GM18498 (cell line): ENCODE measurements at regions not wholly inside any gene's neighbourhood (a gene's known extent, or its start where the extent isn't known, plus 50 kb on each side); places are given as distances from the start of the nearest gene placed in this dataset.

Source experiments
- ATAC-seq: cut with Tn5 transposase; IDR thresholded peaks from one replicate; pipeline ENCODE4 v1.9.1; 2021; ENCODE audit warnings: mild to moderate bottlenecking, moderate library complexity; ENCODE audit not compliant: unreplicated experiment

- ATAC-seq: no peak
These were observed 135.1 kb downstream of the ID4 start for GRCh38 chr6:19972221-19972620.

- ATAC-seq: no peak
These were observed 139.4 kb downstream of the ID4 start for GRCh38 chr6:19976411-19977129.

GRCh38 chr6:19979059-19979458, 141.9 kb downstream of the ID4 start:
- ATAC-seq: no peak

- no peak for ATAC-seq
These were observed 142.8 kb downstream of the ID4 start for GRCh38 chr6:19979986-19980385.

- ATAC-seq: no peak
These were observed 146.2 kb downstream of the ID4 start for GRCh38 chr6:19983374-19983773.

- ATAC-seq: no peak
These were observed 149.7 kb downstream of the ID4 start for GRCh38 chr6:19986691-19987438.

- ATAC-seq: no peak
These were observed 151.4 kb downstream of the ID4 start for GRCh38 chr6:19988555-19988954.

GRCh38 chr6:19991176-19991575, 154.0 kb downstream of the ID4 start:
- ATAC-seq: no peak

- ATAC-seq: no peak
These were observed 157.7 kb downstream of the ID4 start for GRCh38 chr6:19994909-19995308.

GRCh38 chr6:19995575-19996257, 158.5 kb downstream of the ID4 start:
- ATAC-seq: no peak

- ATAC-seq: no peak
These were observed 159.9 kb downstream of the ID4 start for GRCh38 chr6:19997104-19997503.

- no peak for ATAC-seq
These were observed 161.4 kb downstream of the ID4 start for GRCh38 chr6:19998541-19998940.

- peak; percentile 77 for ATAC-seq
These were observed 162.4 kb downstream of the ID4 start for GRCh38 chr6:19999319-20000191.

GRCh38 chr6:20001286-20001685, 164.1 kb downstream of the ID4 start:
- ATAC-seq: no peak

- ATAC-seq: no peak
These were observed 168.9 kb downstream of the ID4 start for GRCh38 chr6:20006037-20006436.

GRCh38 chr6:20008131-20008530, 171.0 kb downstream of the ID4 start:
- ATAC-seq: no peak

GRCh38 chr6:20013066-20013861, 176.1 kb downstream of the ID4 start:
- no peak for ATAC-seq

GRCh38 chr6:20014508-20014907, 177.3 kb downstream of the ID4 start:
- ATAC-seq: no peak

- no peak for ATAC-seq
These were observed 183.4 kb downstream of the ID4 start for GRCh38 chr6:20020526-20020925.

- no peak for ATAC-seq
These were observed 184.6 kb downstream of the ID4 start for GRCh38 chr6:20021795-20022194.
